ENCODE measurements at regions not wholly inside any gene's neighbourhood (a gene's known extent, or its start where the extent isn't known, plus 50 kb on each side); places are given as distances from the start of the nearest gene placed in this dataset.

DNA sequence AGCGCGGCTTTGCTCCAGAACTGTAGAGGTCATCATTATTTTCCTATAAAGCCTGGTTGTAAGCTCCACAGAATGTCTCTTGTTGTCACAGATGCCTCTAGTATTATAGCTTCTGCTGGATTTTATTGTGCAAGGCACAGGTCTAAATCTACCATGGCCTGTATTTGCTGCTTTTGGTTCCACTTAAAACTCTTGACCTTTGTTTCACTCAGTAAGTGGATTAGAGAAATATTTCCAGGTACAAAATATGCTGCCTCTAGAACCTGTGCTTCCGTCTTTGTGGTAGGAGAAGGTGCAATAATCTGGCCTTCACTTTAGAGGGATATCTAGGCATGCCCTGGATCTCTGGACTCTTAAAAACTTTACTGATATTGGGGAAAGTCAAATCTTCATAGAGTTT is 476.6 kb upstream of the CD180 start:
- TF ChIP-seq, protein P1, sequence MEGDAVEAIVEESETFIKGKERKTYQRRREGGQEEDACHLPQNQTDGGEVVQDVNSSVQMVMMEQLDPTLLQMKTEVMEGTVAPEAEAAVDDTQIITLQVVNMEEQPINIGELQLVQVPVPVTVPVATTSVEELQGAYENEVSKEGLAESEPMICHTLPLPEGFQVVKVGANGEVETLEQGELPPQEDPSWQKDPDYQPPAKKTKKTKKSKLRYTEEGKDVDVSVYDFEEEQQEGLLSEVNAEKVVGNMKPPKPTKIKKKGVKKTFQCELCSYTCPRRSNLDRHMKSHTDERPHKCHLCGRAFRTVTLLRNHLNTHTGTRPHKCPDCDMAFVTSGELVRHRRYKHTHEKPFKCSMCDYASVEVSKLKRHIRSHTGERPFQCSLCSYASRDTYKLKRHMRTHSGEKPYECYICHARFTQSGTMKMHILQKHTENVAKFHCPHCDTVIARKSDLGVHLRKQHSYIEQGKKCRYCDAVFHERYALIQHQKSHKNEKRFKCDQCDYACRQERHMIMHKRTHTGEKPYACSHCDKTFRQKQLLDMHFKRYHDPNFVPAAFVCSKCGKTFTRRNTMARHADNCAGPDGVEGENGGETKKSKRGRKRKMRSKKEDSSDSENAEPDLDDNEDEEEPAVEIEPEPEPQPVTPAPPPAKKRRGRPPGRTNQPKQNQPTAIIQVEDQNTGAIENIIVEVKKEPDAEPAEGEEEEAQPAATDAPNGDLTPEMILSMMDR (IDR thresholded peaks at IDR 0.05; ENCODE audit: extremely low read depth in 1 of 2, insufficient read depth in 1 of 2, low read depth in 1 of 2, low read length in 2 of 2), result no peak
- TF ChIP-seq JUN (IDR thresholded peaks at IDR 0.05; ENCODE audit: borderline replicate concordance, insufficient read depth, insufficient read length, low read depth), result no peak
- no peak for TF ChIP-seq POLR2AphosphoS5 (IDR thresholded peaks at IDR 0.05; ENCODE audit: insufficient read depth, low read depth, low read length)
- TF ChIP-seq, protein P2, sequence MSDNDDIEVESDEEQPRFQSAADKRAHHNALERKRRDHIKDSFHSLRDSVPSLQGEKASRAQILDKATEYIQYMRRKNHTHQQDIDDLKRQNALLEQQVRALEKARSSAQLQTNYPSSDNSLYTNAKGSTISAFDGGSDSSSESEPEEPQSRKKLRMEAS (IDR thresholded peaks at IDR 0.05; ENCODE audit: insufficient read depth, insufficient read length), result no peak
- no peak for TF ChIP-seq POLR2A (IDR thresholded peaks at IDR 0.05; ENCODE audit: low read depth, low read length)
- no peak for TF ChIP-seq EZH2 (IDR thresholded peaks at IDR 0.05; ENCODE audit: borderline replicate concordance, low read depth, low read length, severe bottlenecking)
- TF ChIP-seq MYC (IDR thresholded peaks at IDR 0.05; ENCODE audit: low read depth, low read length), result no peak
- no peak for TF ChIP-seq GATA2 (IDR thresholded peaks at IDR 0.05; ENCODE audit: insufficient read depth, insufficient read length, low read depth, low read length)

All from endothelial cell of umbilical vein (primary cell).